ENCODE measurements at regions not wholly inside any gene's neighbourhood (a gene's known extent, or its start where the extent isn't known, plus 50 kb on each side); places are given as distances from the start of the nearest gene placed in this dataset.

- no peak for TF ChIP-seq CTCF (IDR thresholded peaks at IDR 0.05; ENCODE audit: low read depth, low read length)
- no peak overlapping the region for H3K4me3 ChIP-seq (ENCODE audit: low read depth, low read length)
These were observed 205.7 kb upstream of the IL15 start for GRCh38 chr4:141430686-141431085.

- no peak for TF ChIP-seq CTCF (IDR thresholded peaks at IDR 0.05; ENCODE audit: low read depth, low read length)
- H3K4me3 ChIP-seq (ENCODE audit: low read depth, low read length), result no peak overlapping the region
These were observed 204.2 kb upstream of the IL15 start for GRCh38 chr4:141432000-141432712.

GRCh38 chr4:141435446-141436225 lies 200.7 kb upstream of the IL15 start:
- TF ChIP-seq CTCF (IDR thresholded peaks at IDR 0.05; ENCODE audit: low read depth, low read length), result no peak
- no peak overlapping the region for H3K4me3 ChIP-seq (ENCODE audit: low read depth, low read length)

- no peak for TF ChIP-seq CTCF (IDR thresholded peaks at IDR 0.05; ENCODE audit: low read depth, low read length)
These were observed 197.2 kb upstream of the IL15 start for GRCh38 chr4:141439223-141439622.

GRCh38 chr4:141447761-141448160 lies 188.6 kb upstream of the IL15 start:
- TF ChIP-seq CTCF (IDR thresholded peaks at IDR 0.05; ENCODE audit: low read depth, low read length), result no peak
- H3K4me3 ChIP-seq (ENCODE audit: low read depth, low read length), result no peak overlapping the region

More at GRCh38 chr4:141439223-141439622, 197.2 kb upstream of the IL15 start:
- H3K4me3 ChIP-seq (ENCODE audit: low read depth, low read length), result no peak overlapping the region

- no peak for TF ChIP-seq CTCF (IDR thresholded peaks at IDR 0.05; ENCODE audit: low read depth, low read length)
These were observed 187.9 kb upstream of the IL15 start for GRCh38 chr4:141448490-141448889.

GRCh38 chr4:141449927-141450326 lies 186.5 kb upstream of the IL15 start:
- H3K4me3 ChIP-seq (ENCODE audit: low read depth, low read length), result no peak overlapping the region
- TF ChIP-seq CTCF (IDR thresholded peaks at IDR 0.05; ENCODE audit: low read depth, low read length), result no peak

More at GRCh38 chr4:141448490-141448889, 187.9 kb upstream of the IL15 start:
- H3K4me3 ChIP-seq (ENCODE audit: low read depth, low read length), result no peak overlapping the region
